IPS-NIHi7 (cell line): ENCODE measurements at regions not wholly inside any gene's neighbourhood (a gene's known extent, or its start where the extent isn't known, plus 50 kb on each side); places are given as distances from the start of the nearest gene placed in this dataset.
"Not testable (repeated sequence)": the region's sequence is repeated elsewhere in the genome, so short reads cannot be mapped to it uniquely, and the experiment has no call there.

Experiments
- DNase-seq: peaks from one replicate; pipeline ENCODE4 v3.0.0; 2012; ENCODE audit warnings: mixed read lengths; ENCODE audit errors: extremely low spot score

DNA sequence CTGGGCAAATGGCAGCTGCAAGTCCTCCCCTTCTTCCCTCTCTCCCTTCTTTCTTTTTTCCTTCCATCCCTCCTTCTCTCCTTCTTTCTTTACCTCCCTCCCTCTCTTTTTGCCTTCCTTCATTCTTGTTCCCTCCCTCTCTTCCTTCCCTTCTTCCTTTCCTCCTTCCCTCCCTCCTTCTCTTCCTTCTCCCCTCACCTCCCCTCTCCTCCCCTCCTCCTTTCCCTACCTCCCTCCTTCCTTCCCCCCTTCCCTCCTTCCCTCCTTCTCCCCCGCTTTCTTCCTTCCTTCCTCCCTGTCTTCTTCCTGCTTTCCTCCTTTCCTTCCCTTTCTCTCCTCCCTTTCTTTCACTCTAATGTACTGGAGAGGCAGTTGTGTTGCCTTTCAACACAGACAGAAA lies 110.8 kb upstream of the SALL1 start:
- DNase-seq: no peak

DNA sequence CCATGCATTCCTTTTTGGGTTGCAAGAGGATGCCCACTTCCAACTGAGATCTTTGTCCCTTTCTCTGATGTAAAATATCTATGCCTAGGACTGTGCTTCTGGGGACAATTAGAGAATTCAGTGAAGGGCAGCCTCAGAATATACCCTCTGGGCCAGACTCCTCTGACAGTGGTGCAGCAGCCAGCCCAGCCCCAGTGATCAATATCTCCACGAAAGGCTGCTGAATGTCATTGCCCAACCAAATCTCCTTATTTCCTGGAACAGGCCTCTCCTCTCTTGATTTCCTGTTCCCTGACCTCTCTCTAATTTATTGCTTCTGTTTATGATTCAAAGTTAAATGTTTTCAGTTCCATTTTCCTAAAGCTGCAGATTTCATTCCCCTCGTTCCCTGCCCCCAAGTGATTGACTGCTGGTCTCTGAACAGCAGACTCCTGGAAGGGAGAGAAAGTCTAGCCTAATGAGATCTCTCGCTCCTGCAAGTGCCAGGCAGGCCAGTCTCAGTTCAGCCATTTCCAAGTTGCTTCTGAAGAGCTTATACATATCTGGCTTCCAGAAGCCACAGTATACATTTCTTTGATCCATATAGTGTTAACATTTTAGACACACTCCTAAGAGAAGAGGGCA lies 104.4 kb upstream of the SALL1 start:
- DNase-seq: no peak

DNA sequence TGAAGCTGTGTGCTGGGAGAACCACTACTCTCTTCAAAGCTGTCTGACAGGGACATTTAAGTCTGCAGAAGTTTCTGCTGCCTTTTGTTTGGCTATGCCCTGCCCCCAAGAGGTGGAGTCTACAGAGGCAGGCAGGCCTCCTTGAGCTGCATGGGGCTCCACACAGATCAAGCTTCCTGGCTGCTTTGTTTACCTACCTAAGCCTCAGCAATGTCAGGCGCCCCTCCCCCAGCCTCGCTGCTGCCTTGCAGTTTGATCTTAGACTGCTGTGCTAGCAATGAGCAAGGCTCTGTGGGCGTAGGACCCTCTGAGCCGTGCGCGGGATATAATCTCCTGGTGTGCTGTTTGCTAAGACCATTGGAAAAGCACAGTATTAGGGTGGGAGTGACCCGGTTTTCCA lies 103.3 kb upstream of the SALL1 start:
- DNase-seq: not testable (repeated sequence)

DNA sequence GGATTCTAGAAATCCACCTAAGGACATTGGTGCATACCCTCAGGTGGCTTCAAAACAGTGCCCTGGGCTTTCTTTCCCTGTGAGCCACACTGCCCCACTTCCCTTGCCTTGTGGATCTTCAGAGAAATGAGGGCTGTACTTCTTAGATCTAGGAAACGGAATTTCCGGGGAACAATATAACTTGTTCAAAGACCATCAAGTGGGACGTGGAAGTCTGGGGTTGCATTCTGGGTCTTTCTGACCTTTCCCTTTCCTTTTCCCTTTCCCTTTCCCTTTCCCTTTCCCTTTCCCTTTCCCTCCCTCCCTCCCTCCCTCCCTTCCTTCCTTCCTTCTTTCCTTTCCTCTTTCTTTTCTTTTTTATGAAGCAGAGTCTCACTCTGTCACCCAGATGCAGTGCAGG lies 97.1 kb upstream of the SALL1 start:
- no peak for DNase-seq

DNA sequence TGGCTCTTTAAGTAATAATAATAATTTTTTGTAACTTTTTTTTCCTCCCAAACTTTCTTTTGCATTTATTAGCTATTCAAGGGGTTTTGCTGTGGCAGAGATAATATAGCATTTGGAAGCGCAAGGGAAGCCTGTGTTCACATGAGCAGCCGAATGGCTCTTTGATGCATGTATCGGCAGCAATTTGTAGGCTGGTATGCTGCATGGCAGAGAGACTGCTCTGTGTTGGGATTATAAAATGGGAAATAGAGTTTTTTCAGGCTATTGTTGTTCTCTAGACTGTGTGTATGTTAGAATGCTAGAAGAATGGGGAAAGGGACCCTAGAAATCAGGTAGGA lies 94.6 kb upstream of the SALL1 start:
- no peak for DNase-seq

DNA sequence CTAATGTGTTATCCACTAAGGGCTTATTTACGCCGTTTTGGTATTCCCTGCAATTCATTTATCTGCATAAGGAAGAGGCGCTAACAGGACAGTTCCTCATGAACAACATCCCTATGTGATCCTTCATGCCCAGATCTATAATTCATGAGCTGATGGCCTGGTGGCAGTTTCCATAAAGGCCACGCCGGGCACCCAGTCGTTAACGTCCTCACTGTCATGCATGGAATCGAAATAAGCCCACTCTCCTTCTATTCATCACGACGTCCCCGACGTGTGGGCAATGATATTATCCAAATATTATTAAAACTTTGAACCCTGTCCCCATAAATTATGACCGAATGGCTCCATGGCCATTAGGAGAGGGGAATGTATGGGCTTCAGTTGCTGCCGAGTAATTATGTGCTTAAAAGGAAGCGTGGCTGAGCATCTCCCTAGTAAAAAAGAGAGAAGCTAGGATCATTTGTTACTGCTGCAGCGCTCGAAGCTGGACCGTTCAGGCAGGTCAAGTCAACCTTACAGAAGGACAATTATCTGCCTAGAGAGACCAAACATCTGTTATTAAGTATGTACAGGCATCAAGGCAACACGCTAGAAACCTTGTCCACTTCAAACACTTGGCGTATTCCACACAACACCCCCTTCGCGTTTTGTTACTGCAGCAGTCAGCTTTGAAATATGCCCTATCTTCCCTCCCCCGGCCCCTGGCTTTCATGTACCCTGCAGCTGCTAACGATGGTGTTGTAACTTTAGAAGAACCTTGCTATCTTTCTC lies 94.0 kb upstream of the SALL1 start:
- no peak for DNase-seq

DNA sequence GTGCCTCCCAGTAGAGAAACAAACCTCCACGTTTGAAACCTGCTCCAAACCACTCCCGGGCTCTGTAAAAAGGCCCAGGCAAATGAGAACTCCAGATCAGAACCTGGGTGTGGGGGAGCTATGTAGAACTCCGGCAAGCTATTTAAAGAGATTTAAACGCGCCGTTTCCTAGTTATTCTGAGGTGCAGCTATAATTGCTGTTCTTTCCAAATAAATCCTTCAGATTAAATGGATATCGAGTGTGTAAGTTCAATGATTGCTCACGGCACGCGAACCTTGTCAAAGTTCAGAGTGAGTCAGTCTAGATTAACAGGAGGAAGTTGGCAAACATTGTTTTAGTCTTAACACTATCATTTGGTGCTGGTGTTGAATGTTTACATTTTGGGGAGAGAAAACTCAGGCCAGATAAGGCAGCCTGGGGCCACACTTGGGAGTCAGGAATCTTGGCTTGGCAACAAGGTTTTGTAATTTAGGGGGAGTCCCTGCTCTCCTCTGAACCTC lies 92.9 kb upstream of the SALL1 start:
- DNase-seq: no peak

DNA sequence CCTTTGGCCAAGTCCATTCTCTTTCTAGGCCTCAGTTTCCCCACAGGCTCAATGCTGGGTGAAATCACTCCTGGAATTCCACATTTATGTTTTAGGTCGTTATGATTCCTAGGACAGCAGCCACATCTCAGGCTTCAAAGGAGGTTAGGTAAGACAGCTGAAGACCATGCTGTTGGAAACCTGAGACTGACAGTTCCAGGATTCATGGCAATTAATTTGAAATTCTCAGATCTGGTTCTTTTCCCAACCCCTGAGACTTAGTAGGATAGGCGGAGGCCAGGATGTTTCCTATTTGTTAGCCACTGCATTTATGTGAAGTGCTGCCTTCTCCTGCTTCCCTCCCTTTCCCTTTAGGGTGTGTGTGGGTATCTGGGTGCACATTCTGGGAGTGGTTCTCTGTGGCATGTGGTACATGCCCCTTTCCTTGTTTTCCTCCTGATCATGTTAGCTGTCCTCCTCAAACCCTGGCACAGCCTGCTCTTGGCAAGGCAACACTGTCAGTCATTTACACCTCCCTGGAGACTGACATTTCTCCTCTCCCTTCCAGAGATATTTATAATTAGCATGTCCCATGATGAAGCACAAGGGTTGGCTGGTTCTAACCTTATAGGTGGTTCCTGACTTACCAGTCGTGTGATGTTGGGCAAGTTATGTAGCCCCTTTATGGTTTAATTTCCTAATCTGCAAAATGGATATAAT lies 91.4 kb upstream of the SALL1 start:
- no peak for DNase-seq

DNA sequence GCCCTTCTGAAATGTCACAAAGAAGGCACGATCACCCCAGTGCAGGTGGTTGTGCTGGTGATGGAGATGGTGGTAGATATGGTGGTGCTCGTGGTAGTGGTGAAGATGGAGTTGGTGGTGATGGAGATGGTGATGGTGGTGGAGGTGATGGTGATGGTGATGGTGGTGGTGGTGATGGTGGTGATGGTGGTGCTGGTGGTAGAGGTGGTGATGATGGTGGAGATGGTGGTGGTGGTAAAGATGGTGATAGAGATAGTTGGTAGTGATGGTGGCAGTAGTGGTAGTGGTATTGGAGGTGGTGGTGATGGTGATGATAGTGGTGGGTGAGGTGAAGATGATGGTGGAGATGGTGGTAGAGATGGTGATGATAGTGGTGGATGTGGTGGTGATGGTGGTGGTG lies 88.1 kb upstream of the SALL1 start:
- DNase-seq: no peak

DNA sequence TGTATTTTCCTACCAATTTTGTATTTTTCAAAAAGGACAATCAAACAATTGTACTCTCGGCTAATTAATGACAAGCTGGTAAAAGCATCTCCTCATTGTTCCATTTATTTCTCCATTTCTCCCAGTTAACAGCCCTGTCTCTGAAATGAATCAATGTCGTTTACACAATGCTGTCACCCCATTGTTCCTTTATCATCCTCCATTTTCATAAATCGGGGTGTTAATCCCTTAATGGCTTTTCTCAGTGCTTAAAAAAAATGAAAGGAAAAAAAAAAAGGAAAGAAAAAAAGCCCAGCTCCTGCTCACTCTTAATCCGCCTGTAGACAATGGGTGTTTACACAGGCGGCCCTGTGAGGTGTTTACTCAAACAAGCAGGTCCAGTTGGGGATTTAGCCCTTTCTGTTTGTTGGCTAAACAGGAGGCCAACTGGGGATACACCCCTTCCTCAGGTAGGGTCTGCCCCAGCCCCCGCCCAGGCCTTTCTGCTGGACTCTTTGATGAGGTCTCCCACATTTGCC lies 86.8 kb upstream of the SALL1 start:
- peak; percentile 43 for DNase-seq

DNA sequence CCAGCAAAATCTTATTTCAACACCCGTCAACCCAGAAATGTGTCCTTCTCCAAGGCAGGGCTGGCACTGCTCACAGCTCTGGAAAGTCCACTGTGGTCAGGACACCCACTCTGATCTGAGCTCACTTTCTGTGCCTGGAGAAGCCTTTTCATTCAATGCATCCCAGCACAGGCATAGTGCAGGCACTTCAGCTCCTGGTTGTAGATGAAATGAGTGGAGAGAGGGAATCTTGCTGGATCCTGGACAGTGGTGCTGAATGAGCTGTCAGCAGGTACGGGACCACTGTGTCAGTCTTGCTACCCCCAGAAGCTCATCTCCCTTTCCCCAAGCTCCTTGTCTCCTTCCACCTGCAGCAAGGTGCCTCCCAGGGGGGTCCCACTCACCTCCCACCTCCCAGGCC lies 86.1 kb upstream of the SALL1 start:
- no peak for DNase-seq

DNA sequence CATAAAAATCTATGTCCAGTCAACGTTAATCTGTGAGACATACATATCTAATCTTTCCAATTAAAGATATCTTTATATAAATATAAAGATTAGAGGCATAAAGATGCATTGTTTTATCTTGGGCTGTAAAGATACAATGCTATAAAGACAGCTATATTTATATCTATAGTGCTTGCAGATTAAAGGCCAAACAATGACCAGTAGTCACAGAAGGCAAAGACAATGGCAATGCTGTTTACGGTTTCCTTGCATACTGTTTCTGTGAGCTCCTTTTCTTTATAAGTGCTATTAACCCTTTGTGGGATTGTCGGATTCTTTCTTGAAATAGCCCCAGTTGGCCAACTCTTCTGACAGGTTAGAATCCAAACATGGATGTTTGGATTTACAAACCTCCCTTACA lies 85.5 kb upstream of the SALL1 start:
- DNase-seq: no peak

DNA sequence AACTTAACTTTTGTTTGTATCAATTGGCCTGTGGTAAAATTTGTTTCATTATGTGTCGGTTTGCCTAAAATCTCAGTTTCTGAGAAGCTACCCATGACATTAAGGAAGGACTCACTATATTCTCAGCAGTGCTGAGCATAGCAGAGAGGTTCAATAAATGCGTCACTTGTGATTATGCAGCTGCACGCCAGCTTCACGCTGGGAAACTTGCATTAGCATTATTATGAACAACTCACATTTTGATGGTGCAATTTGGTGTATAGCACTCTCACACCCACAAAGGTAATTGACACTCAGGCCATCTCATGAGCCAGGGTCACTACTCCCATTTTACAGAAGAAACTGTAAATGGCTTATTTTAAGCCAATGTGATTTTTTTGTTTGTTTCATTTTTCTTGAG lies 80.6 kb upstream of the SALL1 start:
- no peak for DNase-seq

DNA sequence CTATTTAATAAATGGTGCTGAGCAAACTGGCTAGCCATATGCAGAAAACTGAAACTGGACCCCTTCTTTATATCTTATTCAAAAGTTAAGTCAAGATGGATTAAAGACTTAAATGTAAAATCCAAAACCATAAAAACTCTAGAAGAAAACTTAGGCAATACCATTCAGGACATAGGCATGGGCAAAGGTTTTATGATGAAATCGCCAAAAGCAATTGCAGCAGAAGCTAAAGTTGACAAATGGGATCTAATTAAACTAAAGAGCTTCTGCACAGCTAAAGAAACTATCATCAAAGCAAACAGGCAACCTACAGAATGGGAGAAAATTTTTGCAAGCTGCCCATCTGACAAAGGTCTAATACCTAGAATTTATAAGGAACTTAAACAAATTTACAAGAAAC lies 79.0 kb upstream of the SALL1 start:
- DNase-seq: not testable (repeated sequence)

DNA sequence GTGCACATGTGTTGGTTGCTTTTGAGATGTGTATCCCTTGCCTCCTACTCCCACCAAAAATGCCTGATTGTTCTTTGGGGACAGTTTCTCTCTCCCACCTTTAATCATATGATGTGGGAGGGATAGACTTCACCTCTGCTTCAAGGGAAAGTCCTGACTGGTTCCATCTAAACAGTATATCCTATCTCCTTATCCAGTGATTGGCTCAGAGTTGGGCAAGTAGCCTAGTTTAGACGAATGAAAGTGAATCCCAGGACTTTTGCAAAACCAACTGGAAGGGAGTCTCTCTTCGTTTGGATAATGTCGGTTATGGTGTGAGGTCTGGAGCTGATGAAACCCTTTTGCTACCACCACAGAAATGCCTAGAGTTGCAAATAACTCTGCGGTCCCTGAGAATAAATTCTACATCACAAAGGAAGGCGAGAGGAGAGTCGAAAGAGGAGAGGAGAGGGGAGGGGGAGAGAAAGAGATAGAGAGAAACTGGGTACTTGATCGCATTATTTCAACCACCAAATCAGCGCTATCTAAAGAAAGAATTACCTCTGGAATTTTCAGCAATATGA lies 77.1 kb upstream of the SALL1 start:
- DNase-seq: peak; percentile 46

DNA sequence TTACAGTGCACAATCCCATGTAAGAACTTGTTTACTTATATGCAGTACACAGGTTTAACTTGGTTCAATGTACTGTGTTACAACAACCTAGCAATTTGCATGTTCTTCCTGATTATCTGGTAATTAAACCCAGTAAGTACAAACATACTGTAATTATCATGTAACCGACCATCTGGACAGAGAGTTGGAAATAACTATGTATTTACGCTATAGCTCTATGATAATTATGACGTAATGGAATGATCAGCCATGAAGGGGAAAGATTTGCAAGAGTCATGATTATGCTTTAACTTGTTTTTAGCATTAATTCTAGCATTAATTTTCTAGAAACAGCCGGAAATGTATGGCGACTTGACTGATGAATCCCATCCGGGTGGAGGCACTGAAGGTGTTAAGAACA lies 74.8 kb upstream of the SALL1 start:
- DNase-seq: no peak

DNA sequence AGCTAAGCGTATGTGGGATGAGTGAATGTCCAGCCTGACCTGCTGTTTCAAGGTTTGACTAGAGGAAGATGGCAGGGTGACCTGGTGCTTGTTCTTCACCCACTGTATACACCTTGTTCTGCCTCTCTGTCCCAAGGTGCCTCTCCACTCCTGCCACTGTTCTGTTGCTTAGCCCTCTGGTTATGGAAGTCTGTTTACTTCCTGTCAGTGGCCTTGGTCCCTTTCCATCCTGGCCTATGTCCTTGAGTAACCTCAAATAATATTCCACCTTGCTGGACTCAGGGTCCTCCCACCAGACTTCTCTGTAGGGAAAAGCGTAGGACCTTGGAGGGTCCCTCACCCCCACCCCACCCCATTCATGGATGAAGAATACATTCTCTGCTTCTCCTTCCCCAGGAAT lies 73.2 kb upstream of the SALL1 start:
- no peak for DNase-seq

DNA sequence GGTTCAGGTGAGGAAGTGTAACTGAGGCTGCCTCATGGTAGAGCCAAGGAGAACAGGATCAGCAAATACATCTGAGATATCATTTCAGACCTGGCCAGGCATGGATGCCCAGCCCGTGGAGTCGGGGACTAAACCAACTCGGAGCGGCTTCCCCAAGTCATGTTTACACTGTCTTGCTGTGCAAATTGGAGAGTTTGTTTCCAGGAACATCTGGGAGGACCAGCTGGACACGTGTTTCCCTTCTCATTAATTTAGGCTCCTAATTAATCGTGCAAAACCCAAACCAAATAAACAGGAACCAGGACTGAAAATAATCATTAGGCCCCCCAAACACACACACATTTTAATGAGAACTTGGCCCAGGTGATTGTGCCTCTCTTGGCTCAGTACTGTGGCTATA lies 70.9 kb upstream of the SALL1 start:
- no peak for DNase-seq

DNA sequence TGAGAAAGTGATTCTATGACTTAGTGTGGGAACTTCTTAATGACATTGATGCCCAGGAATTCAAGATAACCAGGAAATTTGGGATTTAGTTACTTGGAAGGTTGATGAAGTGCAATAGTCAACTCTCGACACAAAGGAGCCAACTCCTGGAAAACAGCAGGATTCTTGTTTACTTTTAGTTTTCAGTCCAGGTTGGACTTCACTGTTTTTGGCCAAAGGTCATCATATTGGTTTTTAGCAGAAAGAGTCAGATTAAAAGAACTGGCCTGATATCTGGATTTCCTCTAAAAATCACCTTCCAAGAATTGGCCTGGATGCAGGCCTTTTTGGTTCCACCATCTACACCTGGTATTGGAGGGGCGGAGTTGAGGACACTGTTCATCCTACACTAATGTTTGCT lies 60.1 kb upstream of the SALL1 start:
- no peak for DNase-seq

DNA sequence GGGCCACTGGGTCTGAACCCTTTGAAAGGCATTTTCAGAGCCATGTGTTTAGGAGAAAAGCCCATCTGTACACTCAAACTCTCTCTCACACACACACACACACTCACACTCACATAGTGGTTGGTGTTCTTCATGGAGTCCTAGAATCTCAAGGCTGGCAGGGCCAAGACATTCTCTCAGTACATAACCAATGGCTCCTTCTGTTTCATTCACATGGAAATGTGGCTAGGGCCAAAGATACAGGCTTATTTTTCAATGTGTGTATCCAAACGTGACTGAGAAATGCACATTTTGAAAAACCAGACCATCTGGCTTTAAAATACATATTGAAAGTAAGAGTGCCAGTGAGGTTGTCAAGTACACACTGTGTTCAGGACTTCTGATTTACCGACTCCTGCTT lies 59.0 kb upstream of the SALL1 start:
- DNase-seq: no peak

DNA sequence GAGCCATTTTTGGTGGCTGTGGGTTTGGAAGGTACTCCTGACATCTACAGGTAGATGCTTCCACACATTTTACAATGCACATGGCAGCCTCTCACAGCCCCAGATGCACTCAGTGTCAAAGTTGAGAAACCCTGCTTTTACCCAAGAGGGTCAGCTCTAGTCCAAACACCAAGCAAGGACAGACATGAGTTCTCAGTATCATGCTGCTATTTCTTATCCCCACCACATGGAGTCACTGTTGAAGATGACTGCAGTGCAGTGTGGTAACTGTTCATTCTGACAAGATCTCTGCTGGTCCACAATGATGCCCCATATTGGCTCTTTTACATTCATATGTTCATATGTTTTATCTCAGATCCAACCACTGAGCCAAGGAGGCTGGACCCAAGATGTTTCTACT lies 50.5 kb upstream of the SALL1 start:
- no peak for DNase-seq
